HG02885 (cell line): ENCODE measurements at regions not wholly inside any gene's neighbourhood (a gene's known extent, or its start where the extent isn't known, plus 50 kb on each side); places are given as distances from the start of the nearest gene placed in this dataset.
A peak's percentile ranks its signal among the peaks of the same experiment; 100 is the strongest.

Experiments used
- ATAC-seq: cut with Tn5 transposase; IDR thresholded peaks from one replicate; pipeline ENCODE4 v1.9.1; 2021; ENCODE audit warnings: mild to moderate bottlenecking; ENCODE audit not compliant: unreplicated experiment, poor library complexity

- ATAC-seq, result no peak
These were observed 1413.7 kb upstream of the CELF2 start for GRCh38 chr10:9603972-9604371.

DNA sequence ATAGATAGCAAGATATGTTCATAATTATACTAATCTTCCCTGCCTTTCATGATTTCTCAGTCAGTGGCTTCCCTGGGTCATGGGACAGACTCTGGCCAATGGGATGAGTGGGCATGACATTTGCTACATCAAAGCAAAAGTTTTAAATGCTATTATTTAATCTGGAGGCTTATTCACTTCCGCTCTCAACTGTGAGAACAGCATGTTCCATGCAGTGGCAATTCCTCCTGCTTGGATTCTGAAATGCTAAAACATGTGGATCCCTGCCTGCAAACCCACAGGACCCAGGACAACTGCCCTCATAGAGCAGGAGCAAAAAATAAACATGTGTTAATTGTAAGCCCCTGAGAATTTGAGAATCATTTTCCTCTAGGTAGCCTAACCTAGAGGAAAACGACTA is 1412.4 kb upstream of the CELF2 start:
- ATAC-seq, result no peak

GRCh38 chr10:9608602-9609001 is 1409.1 kb upstream of the CELF2 start:
- ATAC-seq, result no peak

- ATAC-seq, result peak; percentile 94
These were observed 1404.2 kb upstream of the CELF2 start for GRCh38 chr10:9613338-9614075.

- no peak for ATAC-seq
These were observed 1402.5 kb upstream of the CELF2 start for GRCh38 chr10:9615189-9615588.

GRCh38 chr10:9621216-9621615 is 1396.5 kb upstream of the CELF2 start:
- no peak for ATAC-seq

DNA sequence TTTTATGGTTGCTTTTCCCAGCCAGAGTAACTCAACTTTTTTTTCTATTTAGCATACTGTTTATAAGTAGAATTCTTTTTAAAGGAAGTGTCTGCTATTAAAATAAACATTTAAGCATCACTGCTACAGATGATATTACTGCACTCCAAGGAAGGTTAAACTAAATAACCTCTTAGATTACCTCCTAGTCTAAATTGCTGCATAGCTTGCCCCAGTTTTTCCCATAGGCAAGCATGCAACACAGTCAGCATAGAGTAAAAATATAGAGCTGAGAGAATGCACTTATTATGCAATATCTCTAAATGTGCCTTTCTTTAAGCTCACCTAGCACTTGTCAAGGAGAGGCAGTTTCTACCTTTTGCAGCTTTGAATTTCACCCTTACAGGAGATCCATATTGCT is 1392.4 kb upstream of the CELF2 start:
- no peak for ATAC-seq

GRCh38 chr10:9634466-9634865 is 1383.2 kb upstream of the CELF2 start:
- no peak for ATAC-seq

DNA sequence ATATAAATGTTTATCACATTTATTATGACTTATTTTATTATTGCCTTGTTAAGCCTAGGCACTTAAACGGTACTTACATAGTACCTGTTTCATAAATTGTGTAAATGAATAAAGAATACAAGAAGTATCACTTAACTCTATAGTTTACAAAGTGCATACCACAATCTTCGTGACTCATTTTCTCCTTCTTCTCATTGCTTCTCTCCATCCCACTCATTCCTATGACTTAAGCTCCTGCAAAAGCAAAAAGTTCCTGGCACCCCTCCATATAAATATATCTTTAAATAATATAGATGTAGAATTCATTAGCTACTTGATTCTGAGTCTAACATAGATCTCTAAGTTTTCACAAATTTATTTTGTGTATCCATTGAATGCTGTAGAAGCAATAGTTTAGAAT is 1382.0 kb upstream of the CELF2 start:
- no peak for ATAC-seq

GRCh38 chr10:9636216-9636615 is 1381.5 kb upstream of the CELF2 start:
- ATAC-seq, result no peak

GRCh38 chr10:9643782-9644181 is 1373.9 kb upstream of the CELF2 start:
- no peak for ATAC-seq

DNA sequence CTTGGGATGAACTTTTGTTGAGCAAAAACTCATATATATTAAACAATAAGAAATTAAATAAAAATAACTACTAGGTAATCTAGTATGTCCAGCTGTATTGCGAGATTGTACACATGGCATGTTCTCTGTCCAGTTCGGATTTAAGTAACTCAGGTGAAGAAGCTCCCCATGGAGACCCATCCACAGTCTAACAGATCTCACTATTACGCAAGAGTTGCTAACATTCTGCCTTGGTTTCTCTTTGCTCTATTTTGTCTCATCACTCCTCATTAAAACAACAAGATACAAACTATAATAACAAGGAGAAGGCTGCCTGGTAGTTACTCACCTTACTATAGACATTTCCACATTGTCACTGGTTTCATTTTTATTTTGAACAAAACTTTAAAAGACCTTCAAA is 1372.3 kb upstream of the CELF2 start:
- ATAC-seq, result no peak

DNA sequence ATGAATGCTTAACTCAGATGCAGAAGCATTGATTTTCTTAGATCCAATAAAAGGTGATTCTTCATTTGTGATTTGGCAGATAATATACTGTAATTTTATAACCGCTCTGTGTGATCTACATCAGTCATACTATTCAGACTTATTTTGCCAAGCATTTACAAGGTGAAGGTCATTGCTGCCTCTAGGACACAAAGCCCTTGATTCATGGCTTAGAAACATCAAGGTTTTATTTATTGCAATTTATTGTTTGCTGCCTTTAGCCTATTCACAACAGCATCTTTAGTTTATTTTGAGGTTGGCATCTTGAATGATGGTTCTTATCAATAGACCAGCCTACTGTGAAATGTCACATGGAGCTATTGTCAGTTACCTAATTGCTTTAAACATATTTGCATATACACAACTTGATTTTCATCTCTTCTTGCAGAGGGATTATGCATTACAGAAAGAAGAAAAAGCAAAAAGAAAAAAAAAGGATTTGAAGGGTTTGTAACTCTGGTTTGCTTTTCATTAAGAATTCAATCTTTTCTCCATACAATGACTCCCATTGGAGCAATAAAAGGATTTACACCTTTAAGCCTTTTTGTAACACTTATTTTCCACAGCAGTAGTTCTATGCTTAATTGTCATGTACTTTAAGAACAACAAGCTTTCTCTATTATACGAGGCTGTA is 1371.6 kb upstream of the CELF2 start:
- ATAC-seq, result no peak

- no peak for ATAC-seq
These were observed 1363.4 kb upstream of the CELF2 start for GRCh38 chr10:9654261-9654660.

GRCh38 chr10:9656386-9656785 is 1361.3 kb upstream of the CELF2 start:
- ATAC-seq, result no peak

DNA sequence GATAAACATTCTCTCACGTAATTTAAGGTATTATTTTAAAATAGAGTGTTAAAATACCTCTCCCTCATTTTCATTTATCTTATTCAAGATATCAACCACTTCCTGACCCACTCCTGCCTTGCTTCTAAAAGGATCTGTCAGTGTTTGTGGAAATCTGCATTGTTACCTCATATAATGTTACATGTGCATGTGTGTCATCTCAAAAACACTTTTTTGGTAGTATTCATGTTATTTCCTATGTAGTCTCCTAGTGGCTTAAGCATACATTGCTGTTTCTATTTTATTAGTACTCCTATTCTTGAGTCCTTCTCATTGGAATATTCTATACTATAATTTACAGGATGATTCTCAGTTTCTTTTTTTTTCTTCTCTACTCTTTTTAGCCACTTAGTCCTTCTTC is 1360.7 kb upstream of the CELF2 start:
- ATAC-seq, result no peak

DNA sequence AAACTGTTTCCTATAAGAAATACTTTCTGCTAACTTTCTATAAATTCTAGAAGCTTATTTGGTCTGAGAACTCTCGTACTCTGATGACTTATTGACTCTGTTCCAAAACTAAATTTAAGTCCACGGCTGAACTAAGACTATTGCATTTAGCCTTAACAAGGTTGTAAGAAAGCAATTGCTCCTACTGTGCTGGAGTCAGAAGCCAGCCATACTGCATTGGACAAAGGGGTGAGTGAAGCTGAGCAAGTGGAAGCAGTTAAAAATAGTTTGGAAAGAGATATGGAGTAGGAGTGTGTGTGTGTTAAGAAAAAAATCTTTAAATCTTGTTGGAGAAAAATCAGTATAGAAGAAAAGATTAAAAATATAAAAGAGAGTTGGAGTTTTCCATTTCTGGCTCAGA is 1360.1 kb upstream of the CELF2 start:
- no peak for ATAC-seq

DNA sequence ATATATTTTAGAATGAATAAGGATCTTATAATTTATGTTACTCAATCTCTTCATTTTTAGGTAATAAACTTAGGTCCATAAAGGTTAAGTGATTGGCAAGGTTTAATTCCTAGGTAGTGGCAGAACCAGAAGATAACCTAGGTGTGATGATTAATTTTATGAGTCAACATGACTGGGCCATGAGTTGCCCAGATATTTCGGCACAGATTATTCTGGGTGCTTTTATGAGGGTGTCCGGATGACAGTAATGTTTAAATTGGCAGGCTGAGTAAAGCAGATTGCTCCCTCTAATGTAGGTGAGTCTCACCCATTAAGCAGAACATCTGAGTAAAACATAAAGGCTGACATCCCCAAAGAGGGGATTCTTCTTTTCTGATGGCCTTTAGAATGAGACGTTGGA is 1349.3 kb upstream of the CELF2 start:
- no peak for ATAC-seq

- ATAC-seq, result no peak
These were observed 1346.8 kb upstream of the CELF2 start for GRCh38 chr10:9670911-9671310.

DNA sequence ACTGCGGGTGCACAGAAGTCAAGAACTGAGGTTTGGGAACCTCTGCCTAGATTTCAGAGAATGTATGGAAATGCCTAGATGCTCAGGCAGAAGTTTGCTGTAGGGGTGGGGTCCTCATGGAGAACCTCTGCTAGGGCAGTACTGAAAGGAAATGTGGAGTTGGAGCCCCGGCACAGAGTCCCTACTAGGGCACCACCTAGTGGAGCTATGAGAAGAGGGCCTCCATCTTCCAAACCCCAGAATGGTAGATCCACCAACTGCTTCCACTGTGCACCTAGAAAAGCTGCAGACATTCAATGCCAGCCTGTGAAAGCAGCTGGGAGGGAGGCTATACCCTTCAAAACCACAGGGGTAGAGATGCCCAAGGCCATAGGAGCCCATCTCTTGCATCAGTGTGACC is 1336.0 kb upstream of the CELF2 start:
- no peak for ATAC-seq

DNA sequence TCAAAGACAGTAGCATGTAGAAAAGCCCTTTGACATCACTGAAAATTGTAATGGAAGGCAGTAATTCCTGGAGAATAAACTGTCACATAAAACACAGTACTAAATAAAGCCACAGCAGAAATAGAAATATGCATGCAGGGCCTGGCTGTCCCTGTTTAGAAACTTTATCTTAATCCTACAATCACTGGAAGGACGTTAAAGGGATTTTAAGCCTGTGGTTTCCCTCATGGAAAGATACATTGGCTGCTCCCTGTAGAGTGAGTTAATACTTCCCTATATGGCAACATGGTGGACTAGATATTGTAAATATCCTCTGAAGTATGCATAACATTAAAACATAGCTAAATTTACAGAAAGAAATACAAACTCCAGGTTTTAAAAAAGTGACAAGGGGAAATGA is 1334.9 kb upstream of the CELF2 start:
- no peak for ATAC-seq

DNA sequence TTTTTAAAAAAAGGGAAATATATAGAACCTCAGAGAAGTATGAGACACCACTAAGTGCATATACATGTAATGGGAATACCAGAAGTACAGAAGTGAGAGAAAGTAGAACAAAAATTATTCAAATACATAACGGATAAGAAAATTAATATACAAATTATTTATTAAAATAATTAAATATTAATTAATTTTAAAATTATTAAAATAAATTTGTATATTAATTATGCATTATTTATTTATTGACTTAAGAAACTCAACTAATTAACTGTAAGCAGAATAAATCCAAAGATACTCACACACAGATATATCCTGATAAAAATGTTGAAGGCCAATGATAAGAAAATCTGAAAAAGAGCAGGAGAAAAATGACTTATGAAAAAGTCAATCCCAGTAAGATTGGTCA is 1333.5 kb upstream of the CELF2 start:
- no peak for ATAC-seq
